ENCODE measurements at regions not wholly inside any gene's neighbourhood (a gene's known extent, or its start where the extent isn't known, plus 50 kb on each side); places are given as distances from the start of the nearest gene placed in this dataset.

DNA sequence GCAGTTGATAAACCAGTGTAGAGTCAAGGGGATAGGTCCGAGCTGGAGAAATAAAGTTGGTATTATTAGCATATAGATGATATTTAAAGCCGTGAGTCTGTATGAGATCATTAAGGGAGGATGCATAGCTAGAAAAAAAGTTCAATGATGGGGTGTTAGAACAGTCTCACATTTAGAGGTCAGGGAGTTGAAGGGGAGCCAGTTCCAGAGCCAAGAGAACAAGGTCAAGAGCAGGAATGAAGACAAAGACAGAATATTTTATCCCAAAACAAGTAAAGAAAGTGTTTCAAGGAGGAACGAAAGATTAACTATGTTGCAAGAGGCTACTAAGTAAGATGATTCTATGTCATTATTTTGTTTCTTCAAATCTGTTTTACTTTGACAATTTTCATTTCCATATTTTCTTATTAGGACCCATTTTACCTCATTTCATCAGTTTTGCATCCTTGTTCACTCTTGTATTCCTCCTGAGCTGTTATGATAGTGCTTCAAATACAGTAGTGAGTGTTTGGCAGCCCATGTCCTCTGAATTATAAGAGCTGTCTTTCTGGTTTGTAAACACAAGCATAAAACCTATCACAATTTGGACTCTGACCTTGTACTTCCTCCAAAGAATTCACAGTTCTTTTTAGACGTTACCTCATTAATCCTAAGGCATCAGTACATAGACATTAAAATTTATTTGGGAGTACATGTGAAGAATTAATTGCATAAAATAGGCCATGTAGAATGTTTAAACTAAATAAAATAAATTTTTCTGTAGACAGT is 695.7 kb upstream of the NECTIN3 start:
- no peak for DNase-seq
- H3K4me1 ChIP-seq (replicated peaks in 1 of 2): peaks cover 0 to 8% of the 10 kb centered on the region in 2 donors
- no peak overlapping the region for H3K4me3 ChIP-seq
- WGBS, 4 donors: 48 to 51% (median 50%) methylated on average over 4 of the region's 4 CpGs
- TF ChIP-seq, protein P1, sequence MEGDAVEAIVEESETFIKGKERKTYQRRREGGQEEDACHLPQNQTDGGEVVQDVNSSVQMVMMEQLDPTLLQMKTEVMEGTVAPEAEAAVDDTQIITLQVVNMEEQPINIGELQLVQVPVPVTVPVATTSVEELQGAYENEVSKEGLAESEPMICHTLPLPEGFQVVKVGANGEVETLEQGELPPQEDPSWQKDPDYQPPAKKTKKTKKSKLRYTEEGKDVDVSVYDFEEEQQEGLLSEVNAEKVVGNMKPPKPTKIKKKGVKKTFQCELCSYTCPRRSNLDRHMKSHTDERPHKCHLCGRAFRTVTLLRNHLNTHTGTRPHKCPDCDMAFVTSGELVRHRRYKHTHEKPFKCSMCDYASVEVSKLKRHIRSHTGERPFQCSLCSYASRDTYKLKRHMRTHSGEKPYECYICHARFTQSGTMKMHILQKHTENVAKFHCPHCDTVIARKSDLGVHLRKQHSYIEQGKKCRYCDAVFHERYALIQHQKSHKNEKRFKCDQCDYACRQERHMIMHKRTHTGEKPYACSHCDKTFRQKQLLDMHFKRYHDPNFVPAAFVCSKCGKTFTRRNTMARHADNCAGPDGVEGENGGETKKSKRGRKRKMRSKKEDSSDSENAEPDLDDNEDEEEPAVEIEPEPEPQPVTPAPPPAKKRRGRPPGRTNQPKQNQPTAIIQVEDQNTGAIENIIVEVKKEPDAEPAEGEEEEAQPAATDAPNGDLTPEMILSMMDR (IDR thresholded peaks at IDR 0.05): no peak
- H3K27ac ChIP-seq: no peak overlapping the region
- intact Hi-C loops (cut with DNase I): no loop called here
- H3K36me3 ChIP-seq (replicated peaks in 1 of 2): no peaks in the 10 kb centered on the region
- no peaks in the 10 kb centered on the region for H3K27me3 ChIP-seq
- no peaks in the 10 kb centered on the region for H3K9me3 ChIP-seq (replicated peaks in 1 of 3)

DNA sequence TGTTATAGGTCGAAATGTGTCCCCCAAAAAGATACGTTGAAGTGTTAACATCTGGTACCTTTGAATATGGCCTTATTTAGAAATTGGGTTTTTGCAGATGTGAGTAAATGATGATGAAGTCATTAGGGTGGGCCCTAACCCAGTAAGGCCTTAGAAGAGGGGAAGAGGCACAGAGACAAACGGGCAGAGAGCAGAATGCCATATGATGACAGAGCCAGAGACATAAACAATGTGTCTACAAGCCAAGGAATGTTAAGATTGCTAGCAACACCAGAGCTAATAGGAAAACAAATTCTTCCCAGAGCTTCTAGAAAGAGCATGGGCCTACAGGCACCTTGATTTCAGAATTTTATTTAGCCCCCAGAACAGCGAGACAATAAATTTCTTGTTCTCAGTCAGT is 693.1 kb upstream of the NECTIN3 start:
- Histone ChIP-seq H3K9me3 (replicated peaks in 1 of 3) (no peaks in the 10 kb centered on the region), H3K27ac (no peak overlapping the region), H3K36me3 (replicated peaks in 1 of 2) (no peaks in the 10 kb centered on the region), H3K4me3 (no peak overlapping the region), H3K27me3 (no peaks in the 10 kb centered on the region), H3K4me1 (replicated peaks in 1 of 2) (peaks cover 0 to 8% of the 10 kb centered on the region in 2 donors)
- TF ChIP-seq POLR2A (IDR thresholded peaks at IDR 0.05): no peak
- TF ChIP-seq, protein P1 (IDR thresholded peaks at IDR 0.05): no peak
- intact Hi-C loops (cut with DNase I): no loop called here
- no peak for DNase-seq
- WGBS, 4 donors: 59 to 70% (median 67%) methylated on average over 4 of the region's 4 CpGs

DNA sequence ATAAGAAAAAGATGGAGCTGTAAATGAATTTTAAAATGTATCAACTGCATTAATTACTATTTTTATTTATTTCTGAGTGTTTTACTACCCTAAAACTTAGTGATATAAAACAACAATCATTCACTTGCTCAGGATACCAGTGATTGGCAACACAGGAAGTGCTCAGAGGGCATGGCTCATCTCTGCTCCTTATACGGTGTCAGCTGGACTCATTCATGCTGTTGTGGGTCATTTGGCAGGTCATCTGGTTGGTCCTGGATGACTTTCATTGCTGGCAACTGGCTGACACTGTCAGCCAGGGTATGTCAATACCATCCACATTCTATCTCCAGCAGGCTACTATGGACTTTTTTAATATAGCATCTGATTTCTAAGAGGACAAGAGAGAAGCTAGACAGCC is 689.6 kb upstream of the NECTIN3 start:
- DNase-seq: no peak
- H3K4me1 ChIP-seq (replicated peaks in 1 of 2): no peaks in the 10 kb centered on the region
- no peaks in the 10 kb centered on the region for H3K27me3 ChIP-seq
- no peaks in the 10 kb centered on the region for H3K36me3 ChIP-seq (replicated peaks in 1 of 2)
- intact Hi-C loops (cut with DNase I): no loop called here
- no peak overlapping the region for H3K4me3 ChIP-seq
- WGBS, 4 donors: 39 to 46% (median 41%) methylated on average over 1 of the region's 1 CpG
- TF ChIP-seq, protein P1 (IDR thresholded peaks at IDR 0.05): no peak
- TF ChIP-seq POLR2A (IDR thresholded peaks at IDR 0.05): no peak
- H3K27ac ChIP-seq: no peak overlapping the region
- no peaks in the 10 kb centered on the region for H3K9me3 ChIP-seq (replicated peaks in 1 of 3)

DNA sequence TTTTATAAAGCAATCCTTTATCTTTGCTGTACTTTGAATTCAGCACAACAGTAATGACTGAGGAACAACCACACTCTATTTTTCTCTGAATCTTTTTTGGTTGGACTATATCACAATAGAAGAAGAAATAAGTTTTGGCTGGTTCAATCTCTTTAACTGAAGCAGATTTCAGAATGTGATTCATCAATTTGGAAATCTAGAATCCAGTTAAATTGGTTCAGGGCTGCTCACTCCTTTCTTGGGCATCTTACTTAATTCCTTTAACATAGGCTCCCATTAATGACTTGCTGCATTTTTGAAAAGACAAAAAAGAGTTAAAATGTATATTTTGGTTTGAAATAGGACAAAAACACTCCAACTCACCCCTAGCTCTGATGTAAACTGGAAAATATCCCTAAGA is 688.3 kb upstream of the NECTIN3 start:
- Histone ChIP-seq H3K4me3 (no peak overlapping the region), H3K36me3 (replicated peaks in 1 of 2) (no peaks in the 10 kb centered on the region), H3K27me3 (no peaks in the 10 kb centered on the region), H3K27ac (no peak overlapping the region), H3K4me1 (replicated peaks in 1 of 2) (no peaks in the 10 kb centered on the region), H3K9me3 (replicated peaks in 1 of 3) (no peaks in the 10 kb centered on the region)
- TF ChIP-seq, protein P1 (IDR thresholded peaks at IDR 0.05): no peak
- no peak for TF ChIP-seq POLR2A (IDR thresholded peaks at IDR 0.05)
- no peak for DNase-seq
- intact Hi-C loops (cut with DNase I): no loop called here
